SH-SY5Y (cell line): ENCODE measurements at regions not wholly inside any gene's neighbourhood (a gene's known extent, or its start where the extent isn't known, plus 50 kb on each side); places are given as distances from the start of the nearest gene placed in this dataset.

ENCODE experiments used
- GATA2 ChIP-seq: IDR thresholded peaks from 2 replicates; pipeline ENCODE4 v1.6.1; 2011; ENCODE audit warnings: mild to moderate bottlenecking, low read depth, low read length
- GATA3 ChIP-seq: IDR thresholded peaks from 2 replicates; pipeline ENCODE4 v1.6.1; 2011; ENCODE audit warnings: low read depth, mild to moderate bottlenecking, low read length, moderate library complexity

- TF ChIP-seq GATA2, result no peak
- TF ChIP-seq GATA3, result no peak
Observed at GRCh38 chr18:60311676-60312360, 60.8 kb downstream of the MC4R start.
